H9 (cell line): ENCODE measurements at regions not wholly inside any gene's neighbourhood (a gene's known extent, or its start where the extent isn't known, plus 50 kb on each side); places are given as distances from the start of the nearest gene placed in this dataset.

ENCODE experiments used
- DNase-seq: peaks from one replicate; pipeline ENCODE4 v3.0.0-alpha.2; 2017
- H2AFZ ChIP-seq: one replicate; pipeline ENCODE4 v1.6.1; 2013; ENCODE audit warnings: mild to moderate bottlenecking, low read length, control low read depth, moderate library complexity
- H2AK5ac ChIP-seq: 2 replicates; pipeline ENCODE4 v1.6.1; 2013; ENCODE audit warnings: low read length, control low read depth, mixed read lengths; ENCODE audit not compliant: insufficient read length
- H2BK120ac ChIP-seq: one replicate; pipeline ENCODE4 v1.6.1; 2013; ENCODE audit warnings: low read depth, mild to moderate bottlenecking, low read length, control low read depth, inconsistent platforms; ENCODE audit not compliant: poor library complexity, severe bottlenecking
- H2BK12ac ChIP-seq: 2 replicates; pipeline ENCODE4 v1.6.1; 2013; ENCODE audit warnings: low read length, control low read depth, mixed read lengths, low read depth; ENCODE audit not compliant: insufficient read length
- H2BK15ac ChIP-seq: 2 replicates; pipeline ENCODE4 v1.6.1; 2013; ENCODE audit warnings: low read depth, low read length, control low read depth
- H2BK20ac ChIP-seq: one replicate; pipeline ENCODE4 v1.6.1; 2013; ENCODE audit warnings: low read depth, mild to moderate bottlenecking, low read length, control low read depth, inconsistent platforms; ENCODE audit not compliant: poor library complexity, severe bottlenecking
- H2BK5ac ChIP-seq: 2 replicates; pipeline ENCODE4 v1.6.1; 2013; ENCODE audit warnings: low read length, control low read depth, mixed read lengths; ENCODE audit not compliant: insufficient read length
- H3K14ac ChIP-seq: 2 replicates; pipeline ENCODE4 v1.6.1; 2013; ENCODE audit warnings: low read length, control low read depth; ENCODE audit not compliant: insufficient read depth
- H3K18ac ChIP-seq: 2 replicates; pipeline ENCODE4 v1.6.1; 2013; ENCODE audit warnings: low read depth, mild to moderate bottlenecking, mixed read lengths, low read length, control low read depth; ENCODE audit not compliant: insufficient read length
- H3K23ac ChIP-seq: 2 replicates; pipeline ENCODE4 v1.6.1; 2013; ENCODE audit warnings: low read length, control low read depth, mixed read lengths, low read depth; ENCODE audit not compliant: insufficient read length
- H3K23me2 ChIP-seq: 2 replicates; pipeline ENCODE4 v1.6.1; 2013; ENCODE audit warnings: low read depth, mild to moderate bottlenecking, mixed read lengths, low read length, control low read depth; ENCODE audit not compliant: insufficient read length, poor library complexity, severe bottlenecking
- H3K27ac ChIP-seq: 2 replicates; pipeline ENCODE4 v1.5.1; 2013; ENCODE audit warnings: low read length, control low read depth, mixed read lengths, low read depth; ENCODE audit not compliant: insufficient read length
- H3K27me3 ChIP-seq: 2 replicates; pipeline ENCODE4 v1.6.1; 2013; ENCODE audit warnings: low read length, control low read depth, inconsistent platforms; ENCODE audit not compliant: insufficient read depth
- H3K4ac ChIP-seq: 2 replicates; pipeline ENCODE4 v1.6.1; 2013; ENCODE audit warnings: low read depth, mild to moderate bottlenecking, control low read depth, inconsistent platforms, low read length, moderate library complexity
- H3K4me1 ChIP-seq: 2 replicates; pipeline ENCODE4 v1.6.1; 2013; ENCODE audit warnings: low read length, control low read depth, inconsistent platforms; ENCODE audit not compliant: insufficient read depth
- H3K4me2 ChIP-seq: 2 replicates; pipeline ENCODE4 v1.6.1; 2013; ENCODE audit warnings: low read length, control low read depth, mixed read lengths; ENCODE audit not compliant: insufficient read length, insufficient read depth
- H3K56ac ChIP-seq: 2 replicates; pipeline ENCODE4 v1.6.1; 2013; ENCODE audit warnings: low read depth, mild to moderate bottlenecking, mixed read lengths, low read length, control low read depth; ENCODE audit not compliant: insufficient read length
- H3K79me1 ChIP-seq: 2 replicates; pipeline ENCODE4 v1.6.1; 2013; ENCODE audit warnings: low read depth, mild to moderate bottlenecking, moderate library complexity, low read length, control low read depth, inconsistent platforms; ENCODE audit not compliant: insufficient read depth, poor library complexity, severe bottlenecking
- H3K79me2 ChIP-seq: 2 replicates; pipeline ENCODE4 v1.6.1; 2013; ENCODE audit warnings: low read length, control low read depth, inconsistent platforms; ENCODE audit not compliant: insufficient read depth
- H3K9ac ChIP-seq: 2 replicates; pipeline ENCODE4 v1.6.1; 2013; ENCODE audit warnings: low read length, control low read depth, mixed read lengths; ENCODE audit not compliant: insufficient read length; ENCODE audit errors: extremely low read depth
- H3K9me3 ChIP-seq: one replicate; pipeline ENCODE4 v1.6.1; 2013; ENCODE audit warnings: low read depth, low read length, inconsistent platforms; ENCODE audit not compliant: control insufficient read depth
- H3T11ph ChIP-seq: one replicate; pipeline ENCODE4 v1.6.1; 2013; ENCODE audit warnings: mild to moderate bottlenecking, low read length, control low read depth, inconsistent platforms
- H4K20me1 ChIP-seq: one replicate; pipeline ENCODE4 v1.6.1; 2013; ENCODE audit not compliant: control insufficient read depth, insufficient read length, insufficient read depth
- H4K5ac ChIP-seq: 2 replicates; pipeline ENCODE4 v1.6.1; 2013; ENCODE audit warnings: low read depth, mild to moderate bottlenecking, mixed read lengths, low read length, control low read depth; ENCODE audit not compliant: insufficient read length
- H4K8ac ChIP-seq: replicated peaks from 2 replicates; pipeline ENCODE4 v1.6.1; 2013; ENCODE audit warnings: low read length, control low read depth, mixed read lengths, low read depth; ENCODE audit not compliant: insufficient read length
- H4K91ac ChIP-seq: 2 replicates; pipeline ENCODE4 v1.6.1; 2013; ENCODE audit warnings: low read depth, mild to moderate bottlenecking, moderate library complexity, mixed read lengths, low read length, control low read depth; ENCODE audit not compliant: insufficient read length
- H3K27ac Mint-ChIP-seq, 3 experiments: 2 replicates in 2 of 3; 3 replicates in 1 of 3; pipeline ENCODE4 v1.8.0; 2020 to 2021; ENCODE audit warnings: mixed read lengths in 3 of 3, mild to moderate bottlenecking in 1 of 3, moderate library complexity in 1 of 3
- H3K27me3 Mint-ChIP-seq: 2 replicates; pipeline ENCODE4 v1.8.0; 2021; ENCODE audit warnings: low read depth, mild to moderate bottlenecking, moderate library complexity, mixed read lengths
- H3K36me3 Mint-ChIP-seq, 3 experiments: 2 replicates in 2 of 3; 3 replicates in 1 of 3; pipeline ENCODE4 v1.8.0; 2020 to 2021; ENCODE audit warnings: low read depth in 3 of 3, mixed read lengths in 3 of 3; ENCODE audit not compliant: insufficient read depth in 1 of 3
- H3K4me1 Mint-ChIP-seq, 2 experiments: 2 replicates each; pipeline ENCODE4 v1.8.0; 2020; ENCODE audit warnings: mixed read lengths in 2 of 2
- H3K4me3 Mint-ChIP-seq, 2 experiments: 2 replicates in 1 of 2; 3 replicates in 1 of 2; pipeline ENCODE4 v1.8.0; 2020 to 2021; ENCODE audit warnings: mild to moderate bottlenecking in 2 of 2, mixed read lengths in 2 of 2, moderate library complexity in 1 of 2
- H3K9me3 Mint-ChIP-seq, 2 experiments: 2 replicates in 1 of 2; 3 replicates in 1 of 2; pipeline ENCODE4 v1.8.0; 2020; ENCODE audit warnings: mild to moderate bottlenecking in 2 of 2, mixed read lengths in 2 of 2, moderate library complexity in 1 of 2
- CTCF ChIP-seq: fragments of 200-600 bp; sonication (generic); conservative IDR thresholded peaks from 3 replicates; pipeline ENCODE4 v1.8.0; 2021; ENCODE audit warnings: antibody characterized with exemption, mild to moderate bottlenecking
- WGBS: extraction: QIAGEN DNeasy Blood & Tissue Kit; methylation state at CpG from one replicate; pipeline ENCODE4 v1.1.7; 2013; ENCODE audit warnings: missing lambda C conversion rate, low lambda C conversion rate, mixed read lengths; ENCODE audit not compliant: insufficient read length; ENCODE audit errors: extremely low coverage; 5-methylcytosine and 5-hydroxymethylcytosine counted together

- no peak overlapping the region for H2BK20ac ChIP-seq
- H3K56ac ChIP-seq: no peak overlapping the region
- no peak overlapping the region for H3K18ac ChIP-seq
- H3K4me1 ChIP-seq: no peaks in the 10 kb centered on the region
- no peaks in the 10 kb centered on the region for H4K20me1 ChIP-seq
- no peak for TF ChIP-seq CTCF
- no peak overlapping the region for H4K8ac ChIP-seq
- no peaks in the 10 kb centered on the region for H3K79me1 ChIP-seq
- no peaks in the 10 kb centered on the region for H3K23me2 ChIP-seq
- no peak overlapping the region for H3K23ac ChIP-seq
- no peak for DNase-seq
- no peak overlapping the region for H2BK120ac ChIP-seq
- H3K9me3 ChIP-seq: no peaks in the 10 kb centered on the region
- H2AK5ac ChIP-seq: no peak overlapping the region
- WGBS: no CpG with 5 or more reads among the region's 2 CpGs
- Mint-ChIP-seq H3K9me3 (no peaks in the 10 kb centered on the region), H3K36me3 (no peaks in the 10 kb centered on the region), H3K27me3 (no peaks in the 10 kb centered on the region), H3K27ac (no peak overlapping the region), H3K4me3 (no peak overlapping the region), H3K4me1 (no peaks in the 10 kb centered on the region)
- H3K27ac ChIP-seq: no peak overlapping the region
- H3K14ac ChIP-seq: no peak overlapping the region
- no peak overlapping the region for H2BK12ac ChIP-seq
- H2BK15ac ChIP-seq: no peak overlapping the region
- H2AFZ ChIP-seq: no peak overlapping the region
- H3K4ac ChIP-seq: no peak overlapping the region
- no peak overlapping the region for H2BK5ac ChIP-seq
- H3K4me2 ChIP-seq: no peak overlapping the region
- no peak overlapping the region for H3T11ph ChIP-seq
- H3K27me3 ChIP-seq: no peaks in the 10 kb centered on the region
- H4K91ac ChIP-seq: no peak overlapping the region
- H4K5ac ChIP-seq: no peak overlapping the region
- no peaks in the 10 kb centered on the region for H3K79me2 ChIP-seq
- H3K9ac ChIP-seq: no peak overlapping the region
Observed at GRCh38 chr1:208868554-208868953, 624.4 kb upstream of the PLXNA2 start.
